ENCODE measurements at regions not wholly inside any gene's neighbourhood (a gene's known extent, or its start where the extent isn't known, plus 50 kb on each side); places are given as distances from the start of the nearest gene placed in this dataset.

DNA sequence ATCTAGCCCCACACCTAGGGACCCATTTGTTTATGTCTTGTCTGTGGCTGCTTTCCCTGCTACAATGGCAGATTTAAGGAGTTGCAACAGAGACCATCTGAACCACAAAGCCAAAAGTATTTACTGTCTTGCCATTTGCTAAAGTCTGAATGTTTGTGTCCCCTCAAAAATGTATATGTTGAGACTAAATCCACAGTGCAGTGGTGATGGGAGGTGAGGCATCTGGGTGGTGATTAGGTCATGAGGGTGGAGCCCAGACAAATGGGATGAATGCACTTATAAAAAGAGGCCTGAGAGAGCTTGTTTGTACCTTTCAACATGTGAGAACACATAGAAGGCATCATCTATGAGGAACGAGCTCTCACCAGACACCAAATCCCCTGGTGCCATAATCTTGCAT is 137.3 kb downstream of the TMEM144 start:
- Histone ChIP-seq H3K9ac (ENCODE audit: low read depth, low read length) (no peak overlapping the region), H3K9me3 (ENCODE audit: insufficient read depth, low read length, severe bottlenecking) (no peaks in the 10 kb centered on the region), H3K4me1 (ENCODE audit: insufficient read depth, low read length) (no peaks in the 10 kb centered on the region), H3K36me3 (ENCODE audit: insufficient read depth, low read length) (no peaks in the 10 kb centered on the region), H3K27me3 (ENCODE audit: insufficient read depth, low read length, poor library complexity) (no peaks in the 10 kb centered on the region), H3K4me2 (ENCODE audit: insufficient read depth, low read length) (no peak overlapping the region), H3K4me3 (ENCODE audit: low read depth in 1 of 2, low read length in 2 of 2) (no peak overlapping the region), H2AFZ (ENCODE audit: low read depth, low read length) (no peak overlapping the region), H3K79me2 (ENCODE audit: insufficient read depth, low read length) (no peaks in the 10 kb centered on the region), H4K20me1 (ENCODE audit: insufficient read depth, low read length) (no peaks in the 10 kb centered on the region), H3K27ac (ENCODE audit: low read length) (no peak overlapping the region)
- ATAC-seq (ENCODE audit: insufficient read depth, low read depth) = no peak
- no peak for DNase-seq
- TF ChIP-seq, protein P1, sequence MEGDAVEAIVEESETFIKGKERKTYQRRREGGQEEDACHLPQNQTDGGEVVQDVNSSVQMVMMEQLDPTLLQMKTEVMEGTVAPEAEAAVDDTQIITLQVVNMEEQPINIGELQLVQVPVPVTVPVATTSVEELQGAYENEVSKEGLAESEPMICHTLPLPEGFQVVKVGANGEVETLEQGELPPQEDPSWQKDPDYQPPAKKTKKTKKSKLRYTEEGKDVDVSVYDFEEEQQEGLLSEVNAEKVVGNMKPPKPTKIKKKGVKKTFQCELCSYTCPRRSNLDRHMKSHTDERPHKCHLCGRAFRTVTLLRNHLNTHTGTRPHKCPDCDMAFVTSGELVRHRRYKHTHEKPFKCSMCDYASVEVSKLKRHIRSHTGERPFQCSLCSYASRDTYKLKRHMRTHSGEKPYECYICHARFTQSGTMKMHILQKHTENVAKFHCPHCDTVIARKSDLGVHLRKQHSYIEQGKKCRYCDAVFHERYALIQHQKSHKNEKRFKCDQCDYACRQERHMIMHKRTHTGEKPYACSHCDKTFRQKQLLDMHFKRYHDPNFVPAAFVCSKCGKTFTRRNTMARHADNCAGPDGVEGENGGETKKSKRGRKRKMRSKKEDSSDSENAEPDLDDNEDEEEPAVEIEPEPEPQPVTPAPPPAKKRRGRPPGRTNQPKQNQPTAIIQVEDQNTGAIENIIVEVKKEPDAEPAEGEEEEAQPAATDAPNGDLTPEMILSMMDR (IDR thresholded peaks at IDR 0.05; ENCODE audit: borderline replicate concordance, extremely low read depth, low read length, poor library complexity, severe bottlenecking) = no peak
- TF ChIP-seq EZH2 (IDR thresholded peaks at IDR 0.05; ENCODE audit: borderline replicate concordance, low read depth, low read length, severe bottlenecking) = no peak

DNA sequence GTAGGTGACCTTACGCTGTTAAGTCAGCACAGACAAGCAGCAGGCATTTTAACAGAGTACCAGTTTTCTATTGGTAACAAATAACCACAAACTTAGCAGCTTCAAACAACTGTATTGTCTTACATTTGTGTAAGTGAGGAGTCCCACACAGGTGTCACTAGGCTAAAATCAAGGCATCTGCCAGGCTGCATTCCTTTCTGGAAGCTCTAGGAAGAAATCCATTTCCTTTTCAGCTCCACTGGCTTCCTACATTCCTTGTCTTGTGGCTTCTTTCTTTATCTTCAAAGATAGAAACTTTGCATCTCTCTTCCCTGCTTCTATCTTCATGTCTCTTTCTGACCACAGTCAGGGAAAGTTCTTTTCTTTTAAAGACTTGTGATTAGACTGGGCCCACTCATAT is 139.9 kb downstream of the TMEM144 start:
- Histone ChIP-seq H3K79me2 (ENCODE audit: insufficient read depth, low read length) (no peaks in the 10 kb centered on the region), H2AFZ (ENCODE audit: low read depth, low read length) (no peak overlapping the region), H4K20me1 (ENCODE audit: insufficient read depth, low read length) (no peaks in the 10 kb centered on the region), H3K4me3 (ENCODE audit: low read depth in 1 of 2, low read length in 2 of 2) (no peak overlapping the region), H3K4me2 (ENCODE audit: insufficient read depth, low read length) (no peak overlapping the region), H3K9me3 (ENCODE audit: insufficient read depth, low read length, severe bottlenecking) (no peaks in the 10 kb centered on the region), H3K9ac (ENCODE audit: low read depth, low read length) (no peak overlapping the region), H3K27ac (ENCODE audit: low read length) (no peak overlapping the region), H3K27me3 (ENCODE audit: insufficient read depth, low read length, poor library complexity) (no peaks in the 10 kb centered on the region), H3K36me3 (ENCODE audit: insufficient read depth, low read length) (no peaks in the 10 kb centered on the region), H3K4me1 (ENCODE audit: insufficient read depth, low read length) (no peaks in the 10 kb centered on the region)
- ATAC-seq (ENCODE audit: insufficient read depth, low read depth) (no peak), DNase-seq (no peak)
- TF ChIP-seq, protein P1 (IDR thresholded peaks at IDR 0.05; ENCODE audit: borderline replicate concordance, extremely low read depth, low read length, poor library complexity, severe bottlenecking) = no peak
- no peak for TF ChIP-seq EZH2 (IDR thresholded peaks at IDR 0.05; ENCODE audit: borderline replicate concordance, low read depth, low read length, severe bottlenecking)

DNA sequence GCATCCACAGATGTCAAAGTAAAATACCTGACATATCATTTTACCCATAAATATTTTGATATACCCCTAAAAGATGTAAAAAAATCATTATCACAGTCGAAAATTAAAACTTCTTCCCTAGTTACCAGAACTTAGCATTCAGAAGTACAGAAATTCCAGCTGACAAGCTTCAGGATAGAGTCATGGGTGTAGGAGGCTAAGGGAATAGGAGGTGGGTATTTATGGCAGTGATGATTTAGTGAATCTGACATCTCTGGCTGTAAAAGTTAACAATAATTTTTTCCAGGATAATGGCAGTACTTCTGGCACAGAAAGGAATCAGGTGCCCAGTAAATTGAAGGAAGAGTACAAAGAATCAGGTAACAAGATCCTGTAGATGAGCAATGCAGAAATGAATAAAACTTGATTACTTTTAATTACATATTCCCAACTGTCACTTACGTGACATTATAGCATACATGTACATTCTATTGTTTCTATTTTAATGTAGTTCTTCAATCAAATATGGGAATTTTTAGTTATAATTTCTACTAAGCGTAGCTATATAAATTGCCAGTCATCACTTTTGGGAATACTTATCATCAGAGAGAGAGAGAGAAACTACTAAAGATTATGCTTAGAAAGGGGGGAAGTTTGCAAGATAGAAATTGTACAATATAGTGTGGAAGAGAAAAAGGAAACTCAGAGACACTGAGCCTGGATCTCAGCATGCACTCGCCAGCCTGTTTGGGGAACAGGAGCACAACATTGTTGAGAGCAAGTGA is 143.4 kb downstream of the TMEM144 start:
- no peak for DNase-seq
- Histone ChIP-seq H3K4me1 (ENCODE audit: insufficient read depth, low read length) (no peaks in the 10 kb centered on the region), H3K27ac (ENCODE audit: low read length) (no peak overlapping the region), H3K4me3 (ENCODE audit: low read depth in 1 of 2, low read length in 2 of 2) (no peak overlapping the region), H3K9me3 (ENCODE audit: insufficient read depth, low read length, severe bottlenecking) (no peaks in the 10 kb centered on the region), H3K36me3 (ENCODE audit: insufficient read depth, low read length) (no peaks in the 10 kb centered on the region), H2AFZ (ENCODE audit: low read depth, low read length) (no peak overlapping the region), H3K4me2 (ENCODE audit: insufficient read depth, low read length) (no peak overlapping the region), H3K79me2 (ENCODE audit: insufficient read depth, low read length) (no peaks in the 10 kb centered on the region), H4K20me1 (ENCODE audit: insufficient read depth, low read length) (no peaks in the 10 kb centered on the region), H3K27me3 (ENCODE audit: insufficient read depth, low read length, poor library complexity) (no peaks in the 10 kb centered on the region), H3K9ac (ENCODE audit: low read depth, low read length) (no peak overlapping the region)
- ATAC-seq (ENCODE audit: insufficient read depth, low read depth) = no peak
- TF ChIP-seq EZH2 (IDR thresholded peaks at IDR 0.05; ENCODE audit: borderline replicate concordance, low read depth, low read length, severe bottlenecking) = no peak
- TF ChIP-seq, protein P1 (IDR thresholded peaks at IDR 0.05; ENCODE audit: borderline replicate concordance, extremely low read depth, low read length, poor library complexity, severe bottlenecking) = no peak

All from DND-41 (cell line).